ENCODE measurements at regions not wholly inside any gene's neighbourhood (a gene's known extent, or its start where the extent isn't known, plus 50 kb on each side); places are given as distances from the start of the nearest gene placed in this dataset.

GRCh38 chr9:28956116-28956880 lies 1383.0 kb upstream of the C9orf72 start:
- no peaks in the 10 kb centered on the region for H3K9me3 ChIP-seq
- no peak for ATAC-seq
- no peaks in the 10 kb centered on the region for H3K27me3 ChIP-seq
- intact Hi-C loops (cut with DNase I): no loop called here
- no peaks in the 10 kb centered on the region for H3K36me3 ChIP-seq
- no peak overlapping the region for H3K4me3 ChIP-seq
- H3K27ac ChIP-seq: no peak overlapping the region
- TF ChIP-seq CTCF (IDR thresholded peaks at IDR 0.05): no peak
- H3K4me1 ChIP-seq: no peaks in the 10 kb centered on the region
- no peak for DNase-seq

- H3K36me3 ChIP-seq: no peaks in the 10 kb centered on the region
- no peak for ATAC-seq
- DNase-seq: no peak
- H3K4me3 ChIP-seq: no peak overlapping the region
- TF ChIP-seq CTCF (IDR thresholded peaks at IDR 0.05): no peak
- H3K4me1 ChIP-seq: no peaks in the 10 kb centered on the region
- no peaks in the 10 kb centered on the region for H3K27me3 ChIP-seq
- no peak overlapping the region for H3K27ac ChIP-seq
- H3K9me3 ChIP-seq: no peaks in the 10 kb centered on the region
- intact Hi-C loops (cut with DNase I): no loop called here
These were observed 1387.3 kb upstream of the C9orf72 start for GRCh38 chr9:28960602-28961001.

- H3K4me1 ChIP-seq: no peaks in the 10 kb centered on the region
- intact Hi-C loops (cut with DNase I): no loop called here
- H3K36me3 ChIP-seq: no peaks in the 10 kb centered on the region
- no peak for DNase-seq
- no peak overlapping the region for H3K4me3 ChIP-seq
- TF ChIP-seq CTCF (IDR thresholded peaks at IDR 0.05): no peak
- no peak for ATAC-seq
- no peaks in the 10 kb centered on the region for H3K27me3 ChIP-seq
- no peaks in the 10 kb centered on the region for H3K9me3 ChIP-seq
- no peak overlapping the region for H3K27ac ChIP-seq
These were observed 1388.3 kb upstream of the C9orf72 start for GRCh38 chr9:28961623-28962022.

GRCh38 chr9:28967226-28967625 lies 1393.9 kb upstream of the C9orf72 start:
- no peak for TF ChIP-seq CTCF (IDR thresholded peaks at IDR 0.05)
- ATAC-seq: no peak

GRCh38 chr9:28970241-28970654 lies 1397.0 kb upstream of the C9orf72 start:
- H3K27ac ChIP-seq: no peak overlapping the region
- no peak for ATAC-seq
- no peaks in the 10 kb centered on the region for H3K4me1 ChIP-seq
- no peak for TF ChIP-seq CTCF (IDR thresholded peaks at IDR 0.05)
- no peaks in the 10 kb centered on the region for H3K9me3 ChIP-seq
- intact Hi-C loops (cut with DNase I): no loop called here
- no peak for DNase-seq
- H3K4me3 ChIP-seq: no peak overlapping the region
- no peaks in the 10 kb centered on the region for H3K36me3 ChIP-seq
- no peaks in the 10 kb centered on the region for H3K27me3 ChIP-seq

More at GRCh38 chr9:28967226-28967625, 1393.9 kb upstream of the C9orf72 start:
- Histone ChIP-seq H3K36me3 (no peaks in the 10 kb centered on the region), H3K4me1 (no peaks in the 10 kb centered on the region), H3K27me3 (no peaks in the 10 kb centered on the region), H3K9me3 (no peaks in the 10 kb centered on the region), H3K27ac (no peak overlapping the region), H3K4me3 (no peak overlapping the region)
- intact Hi-C loops (cut with DNase I): no loop called here
- no peak for DNase-seq
